ENCODE measurements at regions not wholly inside any gene's neighbourhood (a gene's known extent, or its start where the extent isn't known, plus 50 kb on each side); places are given as distances from the start of the nearest gene placed in this dataset.
A peak's percentile ranks its signal among the peaks of the same experiment; 100 is the strongest.
"Not testable (repeated sequence)": the region's sequence is repeated elsewhere in the genome, so short reads cannot be mapped to it uniquely, and the experiment has no call there.

DNA sequence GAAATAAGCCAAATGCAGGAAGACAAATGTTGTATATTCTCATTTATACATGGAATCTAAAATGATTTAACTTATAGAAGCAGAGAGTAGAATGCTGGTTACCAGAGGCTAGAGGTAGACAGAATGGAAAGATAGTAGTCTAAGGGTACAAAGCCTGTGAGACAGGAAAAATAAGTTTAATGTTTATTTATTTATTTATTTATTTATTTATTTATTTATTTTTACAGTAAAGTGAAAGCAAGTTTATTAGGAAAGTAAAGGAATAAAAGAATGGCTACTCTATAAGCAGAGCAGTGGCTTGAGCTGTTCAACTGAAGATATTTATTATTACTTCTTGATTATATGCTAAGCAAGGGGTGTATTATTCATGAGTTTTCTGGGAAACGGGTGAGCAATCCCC, 203.2 kb downstream of the LAS1L start:
- Histone ChIP-seq H3K27ac (ENCODE audit: insufficient read depth, low read depth, low read length, poor library complexity, severe bottlenecking) (no peak overlapping the region), H3K9me3 (ENCODE audit: control insufficient read depth, low read length) (no peaks in the 10 kb centered on the region), H3K4me3 (ENCODE audit: insufficient read depth, low read depth, low read length) (no peak overlapping the region), H3K4me1 (ENCODE audit: control insufficient read depth, insufficient read depth, low read length) (no peaks in the 10 kb centered on the region), H3K27me3 (ENCODE audit: control insufficient read depth, insufficient read depth, low read length, poor library complexity, severe bottlenecking) (no peaks in the 10 kb centered on the region), H3K36me3 (ENCODE audit: control insufficient read depth, insufficient read depth, low read length) (no peaks in the 10 kb centered on the region)
- WGBS, 2 experiments = 93% methylated on average over 1 of the region's 1 CpG; no CpG with 5 or more reads in 1 of the 2 experiments

GRCh38 chrX:65300104-65300809, 234.3 kb downstream of the LAS1L start:
- Histone ChIP-seq H3K27ac (ENCODE audit: insufficient read depth, low read depth, low read length, poor library complexity, severe bottlenecking) (peak overlapping the region; percentile 36), H3K36me3 (ENCODE audit: control insufficient read depth, insufficient read depth, low read length) (no peaks in the 10 kb centered on the region), H3K4me3 (ENCODE audit: insufficient read depth, low read depth, low read length) (no peak overlapping the region), H3K4me1 (ENCODE audit: control insufficient read depth, insufficient read depth, low read length) (no peaks in the 10 kb centered on the region), H3K27me3 (ENCODE audit: control insufficient read depth, insufficient read depth, low read length, poor library complexity, severe bottlenecking) (no peaks in the 10 kb centered on the region), H3K9me3 (ENCODE audit: control insufficient read depth, low read length) (no peaks in the 10 kb centered on the region)
- WGBS, 2 experiments = 24 to 26% methylated on average over 7 of the region's 7 CpGs

DNA sequence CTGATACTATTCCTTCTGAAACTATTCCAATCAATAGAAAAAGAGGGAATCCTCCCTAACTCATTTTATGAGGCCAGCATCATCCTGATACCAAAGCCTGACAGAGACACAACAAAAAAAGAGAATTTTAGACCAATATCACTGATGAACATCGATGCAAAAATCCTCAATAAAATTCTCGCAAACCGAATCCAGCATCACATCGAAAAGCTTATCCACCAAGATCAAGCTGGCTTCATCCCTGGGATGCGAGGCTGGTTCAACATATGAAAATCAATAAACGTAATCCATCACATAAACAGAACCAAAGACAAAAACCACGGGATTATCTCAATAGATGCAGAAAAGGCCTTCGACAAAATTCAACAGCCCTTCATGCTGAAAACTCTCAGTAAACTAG, 251.7 kb downstream of the LAS1L start:
- not testable (repeated sequence) for H3K27me3 ChIP-seq (ENCODE audit: control insufficient read depth, insufficient read depth, low read length, poor library complexity, severe bottlenecking); H3K36me3 ChIP-seq (ENCODE audit: control insufficient read depth, insufficient read depth, low read length); H3K4me1 ChIP-seq (ENCODE audit: control insufficient read depth, insufficient read depth, low read length); H3K9me3 ChIP-seq (ENCODE audit: control insufficient read depth, low read length); H3K4me3 ChIP-seq (ENCODE audit: insufficient read depth, low read depth, low read length); H3K27ac ChIP-seq (ENCODE audit: insufficient read depth, low read depth, low read length, poor library complexity, severe bottlenecking)
- 92 to 98% methylated on average over 6 to 7 of the region's 8 CpGs for WGBS, 2 experiments

GRCh38 chrX:65273152-65273551, 261.4 kb downstream of the LAS1L start:
- H3K27me3 ChIP-seq (ENCODE audit: control insufficient read depth, insufficient read depth, low read length, poor library complexity, severe bottlenecking) = no peaks in the 10 kb centered on the region
- no peaks in the 10 kb centered on the region for H3K9me3 ChIP-seq (ENCODE audit: control insufficient read depth, low read length)
- H3K36me3 ChIP-seq (ENCODE audit: control insufficient read depth, insufficient read depth, low read length) = no peaks in the 10 kb centered on the region
- H3K4me1 ChIP-seq (ENCODE audit: control insufficient read depth, insufficient read depth, low read length) = no peaks in the 10 kb centered on the region
- no peak overlapping the region for H3K4me3 ChIP-seq (ENCODE audit: insufficient read depth, low read depth, low read length)
- no peak overlapping the region for H3K27ac ChIP-seq (ENCODE audit: insufficient read depth, low read depth, low read length, poor library complexity, severe bottlenecking)

DNA sequence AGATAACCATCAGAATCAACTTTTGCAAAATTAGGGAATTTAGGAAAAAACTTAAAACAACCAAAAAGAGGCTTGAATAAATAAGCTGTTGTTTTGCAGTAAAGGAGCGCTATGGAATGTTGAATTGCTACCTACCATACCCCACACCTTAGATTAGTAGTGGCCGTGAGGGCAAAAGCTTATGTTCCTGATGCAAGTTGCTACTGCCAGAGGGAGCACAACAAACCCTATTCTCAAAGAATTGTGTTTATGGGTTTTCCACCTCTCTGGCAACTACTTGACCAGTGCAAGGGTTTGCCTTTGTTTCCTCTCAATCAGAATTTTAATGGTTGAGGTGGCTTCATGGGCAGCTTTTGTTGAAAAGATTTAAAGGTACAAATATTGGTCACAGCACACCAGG, 268.1 kb downstream of the LAS1L start:
- no peaks in the 10 kb centered on the region for H3K9me3 ChIP-seq (ENCODE audit: control insufficient read depth, low read length)
- H3K27me3 ChIP-seq (ENCODE audit: control insufficient read depth, insufficient read depth, low read length, poor library complexity, severe bottlenecking) = no peaks in the 10 kb centered on the region
- no peak overlapping the region for H3K4me3 ChIP-seq (ENCODE audit: insufficient read depth, low read depth, low read length)
- 17% methylated on average over 1 of the region's 2 CpGs; no CpG with 5 or more reads in 1 of the 2 experiments for WGBS, 2 experiments
- no peak overlapping the region for H3K27ac ChIP-seq (ENCODE audit: insufficient read depth, low read depth, low read length, poor library complexity, severe bottlenecking)
- no peaks in the 10 kb centered on the region for H3K36me3 ChIP-seq (ENCODE audit: control insufficient read depth, insufficient read depth, low read length)
- H3K4me1 ChIP-seq (ENCODE audit: control insufficient read depth, insufficient read depth, low read length) = no peaks in the 10 kb centered on the region

- 92 to 94% methylated on average over 6 of the region's 6 CpGs for WGBS, 2 experiments
- no peaks in the 10 kb centered on the region for H3K4me1 ChIP-seq (ENCODE audit: control insufficient read depth, insufficient read depth, low read length)
- H3K36me3 ChIP-seq (ENCODE audit: control insufficient read depth, insufficient read depth, low read length) = no peaks in the 10 kb centered on the region
Measured at GRCh38 chrX:65253817-65254216, 277.6 kb upstream of the ZC4H2 start.

GRCh38 chrX:65241059-65241721, 264.9 kb upstream of the ZC4H2 start:
- H3K27me3 ChIP-seq (ENCODE audit: control insufficient read depth, insufficient read depth, low read length, poor library complexity, severe bottlenecking) = no peaks in the 10 kb centered on the region
- 64 to 72% methylated on average over 4 of the region's 4 CpGs for WGBS, 2 experiments
- no peak overlapping the region for H3K27ac ChIP-seq (ENCODE audit: insufficient read depth, low read depth, low read length, poor library complexity, severe bottlenecking)
- no peaks in the 10 kb centered on the region for H3K9me3 ChIP-seq (ENCODE audit: control insufficient read depth, low read length)
- no peaks in the 10 kb centered on the region for H3K36me3 ChIP-seq (ENCODE audit: control insufficient read depth, insufficient read depth, low read length)
- H3K4me1 ChIP-seq (ENCODE audit: control insufficient read depth, insufficient read depth, low read length) = no peaks in the 10 kb centered on the region
- H3K4me3 ChIP-seq (ENCODE audit: insufficient read depth, low read depth, low read length) = no peak overlapping the region

More at GRCh38 chrX:65253817-65254216, 277.6 kb upstream of the ZC4H2 start:
- Histone ChIP-seq H3K9me3 (ENCODE audit: control insufficient read depth, low read length) (no peaks in the 10 kb centered on the region), H3K4me3 (ENCODE audit: insufficient read depth, low read depth, low read length) (no peak overlapping the region), H3K27me3 (ENCODE audit: control insufficient read depth, insufficient read depth, low read length, poor library complexity, severe bottlenecking) (no peaks in the 10 kb centered on the region), H3K27ac (ENCODE audit: insufficient read depth, low read depth, low read length, poor library complexity, severe bottlenecking) (no peak overlapping the region)

GRCh38 chrX:65203545-65203944, 227.3 kb upstream of the ZC4H2 start:
- H3K4me3 ChIP-seq (ENCODE audit: insufficient read depth, low read depth, low read length) = no peak overlapping the region
- 88 to 94% methylated on average over 3 of the region's 3 CpGs for WGBS, 2 experiments
- no peaks in the 10 kb centered on the region for H3K4me1 ChIP-seq (ENCODE audit: control insufficient read depth, insufficient read depth, low read length)
- no peaks in the 10 kb centered on the region for H3K27me3 ChIP-seq (ENCODE audit: control insufficient read depth, insufficient read depth, low read length, poor library complexity, severe bottlenecking)
- no peaks in the 10 kb centered on the region for H3K36me3 ChIP-seq (ENCODE audit: control insufficient read depth, insufficient read depth, low read length)
- no peak overlapping the region for H3K27ac ChIP-seq (ENCODE audit: insufficient read depth, low read depth, low read length, poor library complexity, severe bottlenecking)
- H3K9me3 ChIP-seq (ENCODE audit: control insufficient read depth, low read length) = no peaks in the 10 kb centered on the region

- Histone ChIP-seq H3K36me3 (ENCODE audit: control insufficient read depth, insufficient read depth, low read length) (no peaks in the 10 kb centered on the region), H3K9me3 (ENCODE audit: control insufficient read depth, low read length) (no peaks in the 10 kb centered on the region), H3K4me3 (ENCODE audit: insufficient read depth, low read depth, low read length) (no peak overlapping the region), H3K27ac (ENCODE audit: insufficient read depth, low read depth, low read length, poor library complexity, severe bottlenecking) (peak overlapping the region; percentile 69), H3K4me1 (ENCODE audit: control insufficient read depth, insufficient read depth, low read length) (peaks cover 10% of the 10 kb centered on the region), H3K27me3 (ENCODE audit: control insufficient read depth, insufficient read depth, low read length, poor library complexity, severe bottlenecking) (no peaks in the 10 kb centered on the region)
- WGBS, 2 experiments = 0 to 1% methylated on average over 10 to 14 of the region's 14 CpGs
Measured at GRCh38 chrX:65196758-65197360, 220.6 kb upstream of the ZC4H2 start.

GRCh38 chrX:65195621-65196020, 219.4 kb upstream of the ZC4H2 start:
- WGBS, 2 experiments = 0 to 12% methylated on average over 1 of the region's 1 CpG
- Histone ChIP-seq H3K36me3 (ENCODE audit: control insufficient read depth, insufficient read depth, low read length) (no peaks in the 10 kb centered on the region), H3K9me3 (ENCODE audit: control insufficient read depth, low read length) (no peaks in the 10 kb centered on the region), H3K4me3 (ENCODE audit: insufficient read depth, low read depth, low read length) (no peak overlapping the region), H3K27ac (ENCODE audit: insufficient read depth, low read depth, low read length, poor library complexity, severe bottlenecking) (no peak overlapping the region), H3K4me1 (ENCODE audit: control insufficient read depth, insufficient read depth, low read length) (peaks cover 10% of the 10 kb centered on the region), H3K27me3 (ENCODE audit: control insufficient read depth, insufficient read depth, low read length, poor library complexity, severe bottlenecking) (no peaks in the 10 kb centered on the region)
